HEK293T (cell line): ENCODE measurements at regions not wholly inside any gene's neighbourhood (a gene's known extent, or its start where the extent isn't known, plus 50 kb on each side); places are given as distances from the start of the nearest gene placed in this dataset.

Source experiments
- SP1 ChIP-seq: fragments of 450-650 bp; IDR thresholded peaks from 2 replicates; pipeline ENCODE4 v1.6.1; 2017
- ZNF384 ChIP-seq: fragments of 450-650 bp; IDR thresholded peaks from 2 replicates; pipeline ENCODE4 v1.6.1; 2016

DNA sequence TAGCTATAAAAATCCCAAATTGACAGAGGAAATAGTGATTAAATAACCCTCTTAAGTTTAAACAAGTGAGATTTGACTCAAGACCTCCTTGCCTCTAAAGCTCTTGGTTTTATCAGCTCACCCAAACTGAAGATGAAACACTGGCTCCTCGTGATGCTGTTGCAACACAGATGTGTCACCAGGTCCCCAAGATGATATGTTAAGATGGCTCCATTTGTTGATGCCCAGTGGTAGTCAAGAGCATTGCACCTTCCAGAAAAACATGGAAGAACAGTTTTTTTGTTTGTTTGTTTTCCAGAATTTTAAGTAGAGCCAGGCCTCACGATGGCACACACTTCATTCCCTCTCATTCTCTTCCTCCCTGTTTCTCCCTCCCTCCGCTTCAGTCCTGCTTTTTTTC is 399.8 kb downstream of the TXNL1 start:
- no peak for TF ChIP-seq SP1
- TF ChIP-seq ZNF384: no peak
